MM.1S (cell line): ENCODE measurements at regions not wholly inside any gene's neighbourhood (a gene's known extent, or its start where the extent isn't known, plus 50 kb on each side); places are given as distances from the start of the nearest gene placed in this dataset.

ENCODE experiments used
- DNase-seq: peaks from one replicate; pipeline ENCODE4 v3.0.0-alpha.2; 2015
- H2AFZ ChIP-seq: fragments of 300-600 bp; sonication (generic); 2 replicates; pipeline ENCODE4 v1.6.0; 2016; ENCODE audit warnings: antibody characterized with exemption, low read length
- H3F3A ChIP-seq: fragments of 300-600 bp; sonication (generic); 2 replicates; pipeline ENCODE4 v1.6.1; 2016; ENCODE audit warnings: mild to moderate bottlenecking, antibody characterized with exemption, low read length, moderate library complexity, mixed read lengths; ENCODE audit not compliant: insufficient read depth
- H3K27ac ChIP-seq: fragments of 300-600 bp; sonication (generic); 2 replicates; pipeline ENCODE4 v1.5.1; 2016; ENCODE audit warnings: mild to moderate bottlenecking, low read length
- H3K27me3 ChIP-seq: fragments of 300-600 bp; sonication (generic); replicated peaks from 2 replicates; pipeline ENCODE4 v1.6.0; 2016; ENCODE audit warnings: low read length; ENCODE audit not compliant: insufficient read depth
- H3K36me3 ChIP-seq: fragments of 300-600 bp; sonication (generic); replicated peaks from 2 replicates; pipeline ENCODE4 v1.6.1; 2016; ENCODE audit warnings: mild to moderate bottlenecking, low read length, mixed read lengths; ENCODE audit not compliant: insufficient read depth
- H3K4me1 ChIP-seq: fragments of 300-600 bp; sonication (generic); 2 replicates; pipeline ENCODE4 v1.6.1; 2016; ENCODE audit warnings: low read length, mixed read lengths
- H3K4me2 ChIP-seq: fragments of 300-600 bp; sonication (generic); 2 replicates; pipeline ENCODE4 v1.6.0; 2016; ENCODE audit warnings: low read depth, low read length
- H3K4me3 ChIP-seq: fragments of 300-600 bp; sonication (generic); 2 replicates; pipeline ENCODE4 v1.5.1; 2016; ENCODE audit warnings: low read length, mixed read lengths
- H3K79me2 ChIP-seq: fragments of 300-600 bp; sonication (generic); 2 replicates; pipeline ENCODE4 v1.6.1; 2016; ENCODE audit warnings: mixed run types, low read length, mixed read lengths
- H3K9ac ChIP-seq: fragments of 300-600 bp; sonication (generic); 2 replicates; pipeline ENCODE4 v1.6.1; 2016; ENCODE audit warnings: low read length, mixed read lengths
- H3K9me2 ChIP-seq: fragments of 300-600 bp; sonication (generic); replicated peaks from 2 replicates; pipeline ENCODE4 v1.6.1; 2016; ENCODE audit warnings: mild to moderate bottlenecking, low read length, mixed read lengths; ENCODE audit not compliant: insufficient read depth
- H3K9me3 ChIP-seq: fragments of 300-600 bp; sonication (generic); replicated peaks from 2 replicates; pipeline ENCODE4 v1.6.1; 2016; ENCODE audit warnings: mild to moderate bottlenecking, low read length, mixed read lengths; ENCODE audit not compliant: insufficient read depth
- H4K20me1 ChIP-seq: fragments of 300-600 bp; sonication (generic); 2 replicates; pipeline ENCODE4 v1.6.1; 2016; ENCODE audit warnings: mild to moderate bottlenecking, low read length, moderate library complexity, mixed read lengths; ENCODE audit not compliant: insufficient read depth
- EZH2 ChIP-seq: fragments of 300-600 bp; sonication (generic); optimal IDR thresholded peaks from 2 replicates; pipeline ENCODE3; 2017; ENCODE audit warnings: low read depth, mild to moderate bottlenecking, antibody characterized with exemption, low read length, mixed read lengths
- EZH2phosphoT487 ChIP-seq: fragments of 300-600 bp; sonication (generic); IDR thresholded peaks from 2 replicates; pipeline ENCODE4 v1.6.1; 2018; ENCODE audit warnings: antibody characterized with exemption, low read length
- TF ChIP-seq, protein P1 (sequence below): fragments of 300-600 bp; sonication (generic); IDR thresholded peaks from 2 replicates; pipeline ENCODE4 v1.5.1; 2016; ENCODE audit warnings: antibody characterized with exemption, low read length, mixed read lengths

DNA sequence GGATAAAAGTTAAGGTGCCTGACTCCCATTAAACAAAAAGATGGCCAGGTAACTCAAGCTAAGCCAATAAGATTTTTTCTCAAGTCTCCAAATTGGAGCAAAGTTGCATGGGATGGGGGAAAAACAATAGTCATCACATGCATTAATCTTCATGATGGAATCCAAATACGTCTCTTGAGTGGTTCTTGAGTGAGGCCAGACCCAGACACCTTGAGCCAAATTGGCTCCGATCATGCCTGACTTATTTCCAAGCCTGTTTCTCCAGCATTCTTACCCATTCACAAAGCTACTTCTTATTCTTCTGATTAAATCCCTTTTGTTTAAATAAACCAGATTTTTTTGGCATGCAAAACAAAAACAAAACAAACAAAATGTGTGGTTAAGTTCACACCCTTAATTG, 420.3 kb upstream of the NRSN1 start:
- no peaks in the 10 kb centered on the region for H3K36me3 ChIP-seq
- no peaks in the 10 kb centered on the region for H4K20me1 ChIP-seq
- no peak overlapping the region for H3K27ac ChIP-seq
- TF ChIP-seq EZH2phosphoT487 (no peak), EZH2 (no peak)
- TF ChIP-seq, protein P1, sequence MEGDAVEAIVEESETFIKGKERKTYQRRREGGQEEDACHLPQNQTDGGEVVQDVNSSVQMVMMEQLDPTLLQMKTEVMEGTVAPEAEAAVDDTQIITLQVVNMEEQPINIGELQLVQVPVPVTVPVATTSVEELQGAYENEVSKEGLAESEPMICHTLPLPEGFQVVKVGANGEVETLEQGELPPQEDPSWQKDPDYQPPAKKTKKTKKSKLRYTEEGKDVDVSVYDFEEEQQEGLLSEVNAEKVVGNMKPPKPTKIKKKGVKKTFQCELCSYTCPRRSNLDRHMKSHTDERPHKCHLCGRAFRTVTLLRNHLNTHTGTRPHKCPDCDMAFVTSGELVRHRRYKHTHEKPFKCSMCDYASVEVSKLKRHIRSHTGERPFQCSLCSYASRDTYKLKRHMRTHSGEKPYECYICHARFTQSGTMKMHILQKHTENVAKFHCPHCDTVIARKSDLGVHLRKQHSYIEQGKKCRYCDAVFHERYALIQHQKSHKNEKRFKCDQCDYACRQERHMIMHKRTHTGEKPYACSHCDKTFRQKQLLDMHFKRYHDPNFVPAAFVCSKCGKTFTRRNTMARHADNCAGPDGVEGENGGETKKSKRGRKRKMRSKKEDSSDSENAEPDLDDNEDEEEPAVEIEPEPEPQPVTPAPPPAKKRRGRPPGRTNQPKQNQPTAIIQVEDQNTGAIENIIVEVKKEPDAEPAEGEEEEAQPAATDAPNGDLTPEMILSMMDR: no peak
- H3K4me2 ChIP-seq: no peak overlapping the region
- H3K4me1 ChIP-seq: no peaks in the 10 kb centered on the region
- no peaks in the 10 kb centered on the region for H3K79me2 ChIP-seq
- no peak overlapping the region for H3K9ac ChIP-seq
- no peaks in the 10 kb centered on the region for H3F3A ChIP-seq
- no peaks in the 10 kb centered on the region for H3K27me3 ChIP-seq
- no peaks in the 10 kb centered on the region for H3K9me2 ChIP-seq
- H3K9me3 ChIP-seq: no peaks in the 10 kb centered on the region
- H3K4me3 ChIP-seq: no peak overlapping the region
- no peak for DNase-seq
- no peak overlapping the region for H2AFZ ChIP-seq

DNA sequence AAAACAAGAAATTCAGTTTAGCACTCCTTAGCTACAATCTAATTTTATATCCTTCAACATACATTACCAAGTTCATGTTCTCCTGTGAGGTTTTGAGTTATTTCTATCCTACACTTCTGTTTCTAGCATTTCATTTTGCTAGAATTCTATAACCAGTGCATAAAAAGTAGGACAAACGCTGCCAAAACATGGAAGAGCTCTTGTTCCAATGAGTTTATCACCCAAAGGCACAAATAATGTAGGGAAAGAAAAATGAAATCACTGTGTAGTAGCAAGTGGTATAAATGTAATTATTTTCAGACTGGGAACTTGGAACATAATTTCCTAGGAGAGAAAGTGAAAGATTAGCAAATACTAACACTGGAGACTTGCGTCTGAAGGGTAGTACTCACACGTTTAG, 413.3 kb upstream of the NRSN1 start:
- Histone ChIP-seq H3F3A (no peaks in the 10 kb centered on the region), H3K27me3 (no peaks in the 10 kb centered on the region), H3K36me3 (no peaks in the 10 kb centered on the region), H3K4me2 (no peak overlapping the region), H3K79me2 (no peaks in the 10 kb centered on the region), H3K9ac (no peak overlapping the region), H3K4me3 (no peak overlapping the region), H3K9me3 (no peaks in the 10 kb centered on the region), H2AFZ (no peak overlapping the region), H3K4me1 (no peaks in the 10 kb centered on the region), H4K20me1 (no peaks in the 10 kb centered on the region), H3K27ac (no peak overlapping the region), H3K9me2 (no peaks in the 10 kb centered on the region)
- TF ChIP-seq, protein P1: no peak
- TF ChIP-seq EZH2phosphoT487: no peak
- TF ChIP-seq EZH2: no peak
- DNase-seq: no peak

DNA sequence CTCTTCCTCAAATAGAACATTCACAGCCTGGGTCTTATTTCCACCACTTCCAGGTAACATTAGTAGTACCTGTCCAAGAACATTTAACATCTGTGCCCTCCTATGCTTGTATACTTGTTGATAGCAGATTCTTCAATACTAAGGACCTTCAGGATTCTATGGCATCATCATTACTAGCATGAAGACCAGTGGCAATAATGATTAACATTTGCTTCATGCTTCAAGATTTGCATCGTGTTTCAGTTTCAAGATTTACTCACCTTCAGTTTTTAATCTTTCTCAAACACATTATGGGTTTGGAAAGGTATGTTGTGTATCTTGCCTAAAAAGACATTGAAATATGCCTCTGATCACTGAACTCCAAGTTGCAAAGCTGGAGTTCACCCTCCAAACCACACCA, 412.8 kb upstream of the NRSN1 start:
- Histone ChIP-seq H3K4me1 (no peaks in the 10 kb centered on the region), H3K36me3 (no peaks in the 10 kb centered on the region), H3K27ac (no peak overlapping the region), H2AFZ (no peak overlapping the region), H3K9me2 (no peaks in the 10 kb centered on the region), H3K4me2 (no peak overlapping the region), H3K9ac (no peak overlapping the region), H3K9me3 (no peaks in the 10 kb centered on the region), H3K79me2 (no peaks in the 10 kb centered on the region), H3K4me3 (no peak overlapping the region), H4K20me1 (no peaks in the 10 kb centered on the region), H3K27me3 (no peaks in the 10 kb centered on the region), H3F3A (no peaks in the 10 kb centered on the region)
- TF ChIP-seq EZH2phosphoT487 (no peak), EZH2 (no peak)
- TF ChIP-seq, protein P1: no peak
- peak; percentile 40 for DNase-seq
